Peyer's patch (tissue), 4 donors: ENCODE measurements at regions not wholly inside any gene's neighbourhood (a gene's known extent, or its start where the extent isn't known, plus 50 kb on each side); places are given as distances from the start of the nearest gene placed in this dataset.

Experiments
- DNase-seq, 3 donors: peaks; one replicate each; pipeline ENCODE4 v3.0.0-alpha.2; 2017 to 2019
- H3K27ac ChIP-seq, 4 donors: fragments of 200-600 bp; sonication (generic); one replicate each; pipeline ENCODE4 v1.5.1; 2016 to 2019
- H3K27me3 ChIP-seq, 2 donors: fragments of 200-600 bp; sonication (generic); one replicate each; pipeline ENCODE4 v1.5.1; 2019
- H3K36me3 ChIP-seq, 3 donors: fragments of 200-600 bp; sonication (generic); one replicate each; pipeline ENCODE4 v1.5.1; 2016 to 2019
- H3K4me1 ChIP-seq, 4 donors: fragments of 200-600 bp; sonication (generic); one replicate each; pipeline ENCODE4 v1.5.1; 2016 to 2019
- H3K4me3 ChIP-seq, 4 donors: fragments of 200-600 bp; sonication (generic); 1 replicate in 3 of 4; 2 replicates in 1 of 4; pipeline ENCODE4 v1.5.1; 2016 to 2019; ENCODE audit warnings: mild to moderate bottlenecking in 1 of 4
- H3K9me3 ChIP-seq, 4 donors: fragments of 200-600 bp; sonication (generic); one replicate each; pipeline ENCODE4 v1.5.1; 2016 to 2019; ENCODE audit warnings: mild to moderate bottlenecking in 1 of 4
- POLR2A ChIP-seq, 2 donors: fragments of 450-650 bp; IDR thresholded peaks; one replicate each; pipeline ENCODE4 v1.5.1; 2017; ENCODE audit warnings: antibody characterized with exemption in 2 of 2, mild to moderate bottlenecking in 2 of 2, moderate library complexity in 2 of 2
- TF ChIP-seq, protein P1 (sequence below), 6 experiments: fragments of 450-650 bp in 4 of 6; fragments of 200-600 bp in 2 of 6; sonication (generic) in 1 of 6; IDR thresholded peaks; one replicate each; pipeline ENCODE4 v1.5.1; 2017 to 2019; ENCODE audit warnings: antibody characterized with exemption in 6 of 6, mild to moderate bottlenecking in 3 of 6, moderate library complexity in 1 of 6

DNA sequence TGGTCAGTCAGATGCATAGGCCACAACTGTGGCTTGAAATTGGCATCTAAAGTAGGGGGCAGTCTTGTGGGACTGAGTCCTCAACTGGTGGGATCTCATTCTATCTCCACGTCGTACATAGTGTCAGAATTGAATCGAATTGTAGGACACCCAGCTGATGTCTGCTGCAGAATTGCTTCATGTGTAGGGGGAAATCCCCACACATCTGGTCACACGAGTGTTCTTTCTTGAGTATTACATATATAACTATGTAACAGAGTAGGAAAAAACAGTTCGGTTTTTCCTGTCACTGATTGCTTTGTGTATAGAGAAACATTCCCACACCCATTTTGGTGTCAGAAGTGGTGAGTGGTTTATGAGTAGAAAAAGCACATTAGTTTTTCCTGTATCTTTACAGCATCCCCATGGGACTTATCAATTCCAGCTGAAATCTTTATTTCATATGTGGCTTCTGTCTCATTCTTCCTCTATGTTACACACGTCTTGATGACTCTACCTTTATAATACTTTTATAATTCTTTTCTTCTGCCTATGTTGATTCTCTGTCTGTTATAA, 79.4 kb upstream of the PCGF5 start:
- no peak for DNase-seq
- no peak for TF ChIP-seq POLR2A (IDR thresholded peaks at IDR 0.05)
- TF ChIP-seq, protein P1, sequence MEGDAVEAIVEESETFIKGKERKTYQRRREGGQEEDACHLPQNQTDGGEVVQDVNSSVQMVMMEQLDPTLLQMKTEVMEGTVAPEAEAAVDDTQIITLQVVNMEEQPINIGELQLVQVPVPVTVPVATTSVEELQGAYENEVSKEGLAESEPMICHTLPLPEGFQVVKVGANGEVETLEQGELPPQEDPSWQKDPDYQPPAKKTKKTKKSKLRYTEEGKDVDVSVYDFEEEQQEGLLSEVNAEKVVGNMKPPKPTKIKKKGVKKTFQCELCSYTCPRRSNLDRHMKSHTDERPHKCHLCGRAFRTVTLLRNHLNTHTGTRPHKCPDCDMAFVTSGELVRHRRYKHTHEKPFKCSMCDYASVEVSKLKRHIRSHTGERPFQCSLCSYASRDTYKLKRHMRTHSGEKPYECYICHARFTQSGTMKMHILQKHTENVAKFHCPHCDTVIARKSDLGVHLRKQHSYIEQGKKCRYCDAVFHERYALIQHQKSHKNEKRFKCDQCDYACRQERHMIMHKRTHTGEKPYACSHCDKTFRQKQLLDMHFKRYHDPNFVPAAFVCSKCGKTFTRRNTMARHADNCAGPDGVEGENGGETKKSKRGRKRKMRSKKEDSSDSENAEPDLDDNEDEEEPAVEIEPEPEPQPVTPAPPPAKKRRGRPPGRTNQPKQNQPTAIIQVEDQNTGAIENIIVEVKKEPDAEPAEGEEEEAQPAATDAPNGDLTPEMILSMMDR (IDR thresholded peaks at IDR 0.05), result no peak
- Histone ChIP-seq H3K4me3 (no peak overlapping the region), H3K36me3 (no peaks in the 10 kb centered on the region), H3K9me3 (no peaks in the 10 kb centered on the region), H3K27me3 (no peaks in the 10 kb centered on the region), H3K27ac (no peak overlapping the region), H3K4me1 (no peaks in the 10 kb centered on the region)

DNA sequence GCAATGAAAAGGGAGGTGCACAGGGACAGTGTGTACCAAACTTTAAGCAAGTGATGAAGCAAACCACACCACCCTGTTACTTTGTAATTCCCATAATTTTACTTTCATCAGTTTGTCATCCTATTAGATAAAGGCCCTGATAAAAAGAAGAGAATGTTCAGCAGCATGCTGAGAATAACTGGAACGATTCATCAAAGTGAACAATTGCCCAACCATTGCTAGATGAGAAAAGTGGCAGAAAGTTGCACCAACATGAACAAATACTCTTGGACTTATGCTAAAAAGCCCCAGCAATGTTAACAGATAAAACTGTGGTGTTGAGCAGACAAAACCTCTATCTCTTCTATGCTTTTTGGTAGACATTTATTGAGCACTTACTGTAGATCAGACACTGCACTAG, 75.5 kb upstream of the PCGF5 start:
- DNase-seq, result no peak
- Histone ChIP-seq H3K27ac (no peak overlapping the region), H3K27me3 (no peaks in the 10 kb centered on the region), H3K9me3 (no peaks in the 10 kb centered on the region), H3K36me3 (no peaks in the 10 kb centered on the region), H3K4me3 (no peak overlapping the region), H3K4me1 (no peaks in the 10 kb centered on the region)
- no peak for TF ChIP-seq POLR2A (IDR thresholded peaks at IDR 0.05)
- TF ChIP-seq, protein P1 (IDR thresholded peaks at IDR 0.05), result no peak

DNA sequence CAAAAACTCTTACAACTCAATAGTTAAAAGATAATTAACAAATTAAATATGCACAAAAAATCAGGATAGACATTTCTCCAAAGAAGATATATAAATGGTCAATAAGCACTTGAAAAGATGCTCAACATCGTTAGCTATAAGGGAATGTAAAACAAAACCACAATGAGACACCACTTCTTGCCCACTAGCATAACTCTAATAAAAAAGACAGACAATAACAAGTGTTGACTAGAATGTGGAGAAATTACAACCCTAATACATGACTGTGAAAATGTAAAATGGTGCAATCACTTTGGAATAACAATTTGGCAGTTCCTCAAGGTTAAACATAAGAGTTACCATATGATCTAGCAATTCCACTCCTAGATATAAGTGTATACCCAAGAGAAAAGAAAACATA, 74.3 kb upstream of the PCGF5 start:
- Histone ChIP-seq H3K9me3 (no peaks in the 10 kb centered on the region), H3K4me1 (no peaks in the 10 kb centered on the region), H3K36me3 (no peaks in the 10 kb centered on the region), H3K4me3 (no peak overlapping the region), H3K27me3 (no peaks in the 10 kb centered on the region), H3K27ac (no peak overlapping the region)
- TF ChIP-seq POLR2A (IDR thresholded peaks at IDR 0.05), result no peak
- TF ChIP-seq, protein P1 (IDR thresholded peaks at IDR 0.05), result no peak
- DNase-seq, result no peak

DNA sequence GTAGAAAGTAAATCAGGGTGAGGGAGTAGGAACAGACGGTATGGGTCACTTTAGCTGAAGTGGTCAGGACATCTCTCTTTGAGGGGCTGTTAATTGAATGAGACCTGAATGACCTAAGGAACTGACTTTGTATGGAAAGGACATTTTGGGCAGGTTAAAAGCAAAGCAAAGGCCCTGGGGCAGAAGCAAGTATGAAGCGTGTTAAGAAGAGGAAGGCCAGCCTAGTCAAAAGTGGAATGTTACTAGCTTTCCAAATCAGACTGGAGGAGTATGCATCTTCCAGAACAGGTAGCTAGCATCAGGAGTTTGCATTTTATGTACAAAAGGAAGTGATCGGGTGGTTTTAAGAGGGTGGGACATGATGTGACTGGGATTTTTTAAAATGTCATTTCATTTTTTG, 70.9 kb upstream of the PCGF5 start:
- Histone ChIP-seq H3K4me1 (no peaks in the 10 kb centered on the region), H3K27ac (no peak overlapping the region), H3K27me3 (no peaks in the 10 kb centered on the region), H3K36me3 (no peaks in the 10 kb centered on the region), H3K4me3 (no peak overlapping the region), H3K9me3 (no peaks in the 10 kb centered on the region)
- DNase-seq, result no peak
- TF ChIP-seq, protein P1 (IDR thresholded peaks at IDR 0.05), result no peak
- no peak for TF ChIP-seq POLR2A (IDR thresholded peaks at IDR 0.05)

DNA sequence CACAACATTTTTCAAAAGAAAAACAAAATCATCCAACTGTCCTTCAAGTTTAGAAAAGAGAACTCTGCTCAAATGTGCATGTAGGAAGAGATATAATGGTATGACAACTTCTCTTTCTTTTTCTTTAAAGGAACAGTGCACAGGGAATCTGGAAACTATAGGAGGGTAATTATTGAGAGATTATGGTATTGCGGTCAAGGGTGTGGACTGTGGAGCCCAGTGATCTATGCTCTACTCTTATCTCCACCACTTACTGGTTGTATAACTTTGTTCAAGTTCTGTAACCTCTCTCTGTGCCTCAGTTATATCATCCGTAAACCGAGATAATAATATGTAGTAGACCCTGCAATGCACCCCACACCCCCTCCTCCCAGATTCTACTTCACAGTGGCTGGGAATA, 69.8 kb upstream of the PCGF5 start:
- Histone ChIP-seq H3K4me1 (no peaks in the 10 kb centered on the region), H3K4me3 (no peak overlapping the region), H3K27me3 (no peaks in the 10 kb centered on the region), H3K27ac (no peak overlapping the region), H3K9me3 (no peaks in the 10 kb centered on the region), H3K36me3 (no peaks in the 10 kb centered on the region)
- TF ChIP-seq POLR2A (IDR thresholded peaks at IDR 0.05), result no peak
- TF ChIP-seq, protein P1 (IDR thresholded peaks at IDR 0.05), result no peak
- no peak for DNase-seq

DNA sequence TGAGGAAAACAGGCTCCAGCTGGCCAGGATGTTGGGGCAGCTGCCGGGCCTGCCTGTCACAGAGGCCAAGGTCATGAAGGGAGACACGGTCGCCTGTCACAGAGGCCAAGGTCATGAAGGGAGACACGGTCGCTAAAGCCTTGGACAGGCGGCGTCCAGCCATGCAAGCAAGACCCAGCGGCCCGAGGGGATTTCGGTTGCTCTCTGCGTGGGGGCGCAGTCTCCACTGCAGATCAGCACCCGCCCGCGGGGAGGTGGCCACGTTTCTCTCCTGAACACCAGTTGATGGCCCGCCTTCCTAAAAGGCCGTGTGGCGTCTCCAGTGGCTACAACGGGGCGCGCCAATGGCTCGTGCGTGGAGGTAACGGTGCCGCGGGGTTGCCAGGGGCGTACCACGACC, 67.0 kb upstream of the PCGF5 start:
- no peak for DNase-seq
- Histone ChIP-seq H3K4me3 (no peak overlapping the region), H3K9me3 (no peaks in the 10 kb centered on the region), H3K27ac (no peak overlapping the region), H3K36me3 (no peaks in the 10 kb centered on the region), H3K27me3 (no peaks in the 10 kb centered on the region), H3K4me1 (no peaks in the 10 kb centered on the region)
- TF ChIP-seq, protein P1 (IDR thresholded peaks at IDR 0.05), result no peak
- TF ChIP-seq POLR2A (IDR thresholded peaks at IDR 0.05), result no peak
